Hepatic stellate cell (primary cell): ENCODE measurements at regions not wholly inside any gene's neighbourhood (a gene's known extent, or its start where the extent isn't known, plus 50 kb on each side); places are given as distances from the start of the nearest gene placed in this dataset.
"Not testable (repeated sequence)": the region's sequence is repeated elsewhere in the genome, so short reads cannot be mapped to it uniquely, and the experiment has no call there.

Experiments used
- DNase-seq: peaks from one replicate; pipeline ENCODE4 v3.0.0; 2011; ENCODE audit warnings: low spot score

DNA sequence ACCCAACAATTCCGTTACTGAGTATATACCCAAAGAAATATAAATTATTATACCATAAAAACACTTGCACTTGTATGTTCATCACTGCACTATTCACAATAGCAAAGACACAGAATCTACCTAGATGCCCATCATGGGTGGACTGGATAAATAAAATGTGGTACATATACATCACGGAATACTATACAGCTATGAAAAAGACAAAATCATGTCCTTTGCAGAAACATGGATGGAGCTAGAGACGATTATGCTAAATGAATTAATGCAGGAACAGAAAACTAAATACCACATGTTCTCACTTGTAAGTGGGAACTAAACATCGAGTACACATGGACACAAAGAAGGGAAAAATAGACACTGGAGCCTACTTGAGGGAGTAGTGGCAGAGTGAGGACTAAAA lies 185.3 kb downstream of the PYDC2 start:
- DNase-seq: no peak

DNA sequence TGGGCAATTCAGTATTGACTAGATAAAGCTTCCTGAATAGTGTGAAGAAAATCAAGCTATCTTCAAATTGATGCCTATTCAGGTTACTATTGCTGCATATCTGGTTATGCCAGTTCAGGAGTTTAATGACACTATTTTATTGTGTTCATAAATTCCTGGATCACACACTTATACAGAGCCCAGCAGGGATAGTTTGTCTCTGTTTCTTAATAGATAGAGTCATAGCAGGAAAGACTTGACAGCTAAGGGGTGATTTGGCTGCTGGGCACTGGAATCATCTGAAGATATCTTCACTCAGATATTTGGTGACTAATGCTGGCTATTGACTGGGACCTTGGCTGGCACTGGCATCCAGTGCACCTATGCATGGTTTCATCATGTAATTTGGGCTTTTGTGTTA lies 187.8 kb downstream of the PYDC2 start:
- DNase-seq: no peak

DNA sequence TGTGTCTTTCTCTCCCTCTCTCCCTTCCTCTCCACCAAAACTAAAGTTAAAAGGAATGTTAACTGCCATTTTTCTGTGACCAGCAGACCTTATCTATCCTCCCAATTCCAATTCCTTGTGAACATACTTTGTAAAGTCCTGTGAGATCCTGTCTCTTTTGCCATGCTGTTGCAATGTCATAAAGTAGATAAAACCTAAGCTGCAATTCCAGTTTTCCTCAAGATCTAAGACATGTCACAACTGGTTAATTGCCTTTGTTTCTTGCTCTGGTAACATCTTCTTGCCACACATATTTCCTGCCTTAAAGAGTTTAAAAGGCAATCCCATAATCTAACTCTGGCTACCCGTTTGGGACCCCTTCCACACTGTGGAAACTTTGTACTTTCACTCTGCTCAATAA lies 188.7 kb downstream of the PYDC2 start:
- no peak for DNase-seq

DNA sequence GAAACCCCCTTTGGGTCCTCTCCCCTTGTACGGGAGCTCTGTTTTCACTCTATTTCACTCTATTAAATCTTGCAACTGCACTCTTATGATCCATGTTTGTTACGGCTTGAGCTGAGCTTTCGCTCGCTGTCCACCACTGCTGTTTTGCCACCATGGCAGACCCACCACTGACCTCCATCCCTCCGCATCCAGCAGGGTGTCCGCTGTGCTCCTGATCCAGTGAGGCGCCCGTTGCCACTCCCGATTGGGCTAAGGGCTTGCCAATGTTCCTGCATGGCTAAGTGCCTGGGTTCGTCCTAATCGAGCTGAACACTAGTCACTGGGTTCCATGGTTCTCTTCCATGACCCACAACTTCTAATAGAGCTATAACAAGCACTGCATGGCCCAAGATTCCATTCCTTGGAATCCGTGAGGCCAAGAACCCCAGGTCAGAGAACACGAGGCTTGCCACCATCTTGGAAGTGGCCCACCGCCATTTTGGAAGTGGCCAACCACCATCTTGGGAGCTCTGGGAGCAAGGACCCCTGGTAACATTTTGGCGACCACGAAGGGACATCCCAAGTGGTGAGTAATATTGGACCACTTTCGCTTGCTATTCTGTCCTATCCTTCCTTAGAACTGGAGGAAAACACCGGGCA lies 197.9 kb downstream of the PYDC2 start:
- not testable (repeated sequence) for DNase-seq

DNA sequence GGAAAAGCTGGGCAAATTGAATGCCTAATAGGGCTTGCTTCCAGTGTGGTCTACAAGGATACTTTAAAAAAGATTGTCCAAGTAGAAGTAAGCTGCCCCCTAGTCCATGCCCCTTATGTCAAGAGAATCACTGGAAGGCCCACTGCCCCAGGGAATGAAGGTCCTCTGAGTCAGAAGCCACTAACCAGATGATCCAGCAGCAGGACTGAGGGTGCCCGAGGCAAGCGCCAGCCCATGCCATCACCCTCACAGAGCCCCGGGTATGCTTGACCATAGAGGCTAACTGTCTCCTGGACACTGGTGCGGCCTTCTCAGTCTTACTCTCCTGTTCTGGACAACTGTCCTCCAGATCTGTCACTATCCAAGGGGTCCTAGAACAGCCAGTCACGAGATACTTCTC lies 201.2 kb downstream of the PYDC2 start:
- DNase-seq: not testable (repeated sequence)

DNA sequence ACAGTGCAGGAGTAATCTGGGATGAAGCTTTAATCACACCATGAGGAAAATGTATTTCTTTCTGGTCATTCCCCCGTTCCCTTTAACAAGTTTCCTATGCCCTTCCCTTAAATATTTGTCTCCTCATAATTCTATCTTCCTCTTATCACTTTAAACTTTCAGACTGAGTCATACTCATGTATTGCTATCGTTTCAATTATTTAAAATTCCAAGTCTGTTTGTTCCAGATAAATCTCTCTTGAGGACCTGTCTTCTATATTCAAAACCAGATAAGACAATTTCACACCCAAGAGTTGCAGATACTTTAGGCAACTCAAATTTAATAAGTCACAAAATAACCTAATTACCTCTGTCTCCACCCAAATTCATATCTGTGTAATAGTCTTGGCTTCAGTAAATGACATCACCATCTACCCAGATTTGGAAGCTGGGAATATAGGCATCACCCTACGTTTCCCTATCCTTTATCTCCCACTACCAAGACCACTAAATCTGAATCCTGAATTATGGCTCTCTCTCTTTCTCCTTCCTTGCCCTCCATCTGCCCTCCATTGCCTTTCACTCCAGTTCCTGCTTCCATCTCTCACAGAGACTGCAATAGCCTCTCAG lies 220.1 kb downstream of the PYDC2 start:
- no peak for DNase-seq

DNA sequence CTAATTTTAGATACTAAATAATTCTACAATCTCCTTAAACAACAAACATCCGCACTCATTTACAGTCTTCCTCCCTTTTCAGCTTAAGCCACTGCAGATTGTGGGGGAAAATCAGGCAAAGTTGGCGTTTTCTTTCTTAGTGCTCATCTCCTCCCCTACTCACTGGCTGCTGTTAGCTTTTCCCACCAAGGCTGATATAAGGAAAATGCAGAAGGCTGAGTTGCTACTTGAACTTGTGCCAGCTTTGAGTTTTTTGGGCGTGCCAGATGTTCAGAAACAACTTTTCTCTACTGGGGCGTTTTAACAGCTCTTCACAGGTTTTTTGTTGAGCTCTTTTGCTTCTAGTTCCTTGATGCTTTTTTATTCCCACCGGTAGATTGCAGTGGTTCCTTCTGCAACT lies 222.0 kb downstream of the PYDC2 start:
- DNase-seq: no peak

DNA sequence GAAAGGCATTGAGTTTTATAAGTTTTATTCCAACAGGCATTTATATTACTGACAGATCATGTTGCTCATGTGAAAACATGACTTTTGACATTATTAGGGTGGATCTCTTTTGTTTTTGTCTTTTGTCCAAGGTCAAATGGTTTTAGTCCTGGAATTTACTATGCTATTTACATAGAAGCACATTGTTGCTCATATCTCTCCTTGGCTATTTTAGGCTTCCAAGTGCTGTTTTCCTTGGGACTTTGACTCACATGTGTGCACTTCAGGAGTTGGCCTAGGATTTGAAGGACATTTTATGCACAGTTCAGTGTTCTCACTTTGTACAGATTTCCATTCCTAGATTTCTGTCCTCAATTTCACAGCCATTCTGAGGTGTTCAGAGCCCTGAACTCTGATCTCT lies 225.7 kb downstream of the PYDC2 start:
- no peak for DNase-seq

DNA sequence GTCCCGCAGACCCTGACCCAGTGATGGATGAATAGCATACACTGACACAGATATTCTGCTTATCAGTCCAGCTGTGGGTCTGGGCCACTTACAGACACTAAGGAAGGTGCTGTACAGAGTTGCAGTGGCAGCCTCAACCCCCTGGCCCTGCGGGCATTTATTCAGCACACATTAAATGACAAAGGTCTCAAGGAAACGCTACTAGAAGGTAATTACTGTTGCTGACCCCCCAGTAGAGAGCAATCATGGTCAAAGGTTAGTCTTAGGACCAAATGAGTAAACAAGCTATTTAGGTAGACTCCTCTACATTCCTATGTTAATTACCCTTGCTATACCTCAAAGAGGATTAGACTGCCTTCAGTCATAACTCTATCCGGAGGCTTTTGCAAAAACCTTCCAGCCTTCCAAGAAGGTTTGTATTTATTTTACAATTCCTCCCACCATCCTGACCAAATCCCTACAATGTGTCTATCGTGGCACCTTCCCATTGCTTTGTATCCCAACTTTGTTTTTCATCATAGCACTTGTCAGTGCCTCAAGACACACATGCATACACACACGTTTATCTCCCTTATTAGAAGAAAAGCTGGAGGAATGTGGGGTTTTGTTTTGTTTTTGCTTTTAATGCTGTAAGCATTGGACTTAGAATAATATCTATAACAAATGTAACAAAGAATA lies 227.9 kb downstream of the PYDC2 start:
- DNase-seq: no peak

DNA sequence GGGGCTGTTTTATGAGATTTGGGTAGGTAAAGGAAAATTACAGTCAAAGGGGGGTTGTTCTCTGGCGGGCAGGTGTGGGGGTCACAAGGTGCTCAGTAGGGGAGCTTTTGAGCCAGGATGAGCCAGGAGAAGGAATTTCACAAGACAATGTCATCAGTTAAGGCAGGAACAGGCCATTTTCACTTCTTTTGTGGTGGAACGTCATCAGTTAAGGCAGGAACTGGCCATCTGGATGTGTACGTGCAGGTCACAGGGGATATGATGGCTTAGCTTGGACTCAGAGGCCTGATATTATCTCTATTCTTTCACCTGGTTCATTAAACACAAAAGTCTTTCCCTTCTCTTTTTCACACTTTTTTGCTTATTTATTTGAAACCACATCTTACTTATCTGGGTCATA lies 230.2 kb downstream of the PYDC2 start:
- not testable (repeated sequence) for DNase-seq

DNA sequence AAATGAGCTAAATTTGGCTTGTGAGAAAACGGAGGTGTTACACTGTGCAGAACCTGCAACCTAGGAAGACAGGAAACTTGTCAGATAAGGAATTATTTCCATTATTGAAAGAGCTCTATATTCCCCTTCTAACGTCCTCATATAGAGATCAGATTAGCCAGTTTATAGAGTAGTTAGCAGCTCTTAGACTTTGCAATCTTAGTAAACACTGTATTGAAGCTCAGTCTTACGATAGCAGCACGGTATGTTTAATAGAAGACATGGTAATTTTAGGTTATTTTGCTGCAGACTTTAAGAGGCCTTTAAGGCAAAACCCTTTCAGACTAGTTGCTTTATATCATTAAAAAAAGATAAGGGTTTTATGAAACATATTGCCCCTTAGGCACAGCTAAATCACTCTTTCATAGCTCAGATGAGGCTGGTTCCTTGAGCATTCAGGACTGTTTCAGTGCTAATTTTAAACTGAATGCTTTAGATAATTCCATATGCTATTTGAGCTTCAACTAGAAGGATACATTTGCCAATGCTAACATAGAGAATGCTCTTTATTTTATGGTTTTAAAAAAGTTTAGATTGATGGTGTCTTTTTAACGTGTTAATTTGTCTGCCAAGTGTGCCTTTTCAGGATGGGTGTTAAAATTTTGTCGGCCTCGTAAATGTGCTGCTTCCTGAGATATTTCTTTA lies 234.3 kb downstream of the PYDC2 start:
- no peak for DNase-seq

DNA sequence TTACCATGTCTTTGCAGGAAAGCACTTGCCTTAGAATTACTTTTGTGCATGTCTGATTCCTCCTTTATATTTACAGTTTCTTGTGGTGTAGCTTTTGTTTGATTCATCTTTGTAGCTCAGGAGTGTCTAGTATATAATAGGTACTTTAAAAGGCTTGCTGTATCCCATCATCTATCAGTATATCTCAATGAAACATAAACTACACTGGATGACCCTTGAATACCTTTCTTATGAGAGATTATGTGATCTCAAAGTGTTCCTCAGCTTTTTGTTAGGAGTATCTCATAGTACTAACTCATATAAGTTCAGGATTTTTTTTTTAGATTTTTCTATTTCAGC lies 234.8 kb downstream of the PYDC2 start:
- no peak for DNase-seq

DNA sequence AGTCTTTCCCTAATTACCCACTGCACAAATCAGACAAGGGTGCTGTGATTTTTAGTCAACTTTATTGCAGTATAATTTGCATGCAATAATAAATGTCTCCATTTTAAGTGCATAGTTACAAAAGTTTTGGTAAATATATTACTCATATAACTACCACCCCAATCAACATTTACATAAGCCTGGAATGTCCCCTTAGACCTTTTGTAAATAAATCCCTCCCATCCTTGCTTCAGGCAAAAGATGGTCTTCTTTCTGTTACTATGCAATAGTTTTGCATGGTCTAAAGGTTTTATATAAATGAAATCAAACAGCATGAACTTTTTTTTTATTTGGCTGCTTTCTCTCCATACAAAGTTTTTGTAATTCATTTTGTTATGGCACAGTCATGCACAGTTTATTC lies 235.4 kb downstream of the PYDC2 start:
- DNase-seq: no peak

DNA sequence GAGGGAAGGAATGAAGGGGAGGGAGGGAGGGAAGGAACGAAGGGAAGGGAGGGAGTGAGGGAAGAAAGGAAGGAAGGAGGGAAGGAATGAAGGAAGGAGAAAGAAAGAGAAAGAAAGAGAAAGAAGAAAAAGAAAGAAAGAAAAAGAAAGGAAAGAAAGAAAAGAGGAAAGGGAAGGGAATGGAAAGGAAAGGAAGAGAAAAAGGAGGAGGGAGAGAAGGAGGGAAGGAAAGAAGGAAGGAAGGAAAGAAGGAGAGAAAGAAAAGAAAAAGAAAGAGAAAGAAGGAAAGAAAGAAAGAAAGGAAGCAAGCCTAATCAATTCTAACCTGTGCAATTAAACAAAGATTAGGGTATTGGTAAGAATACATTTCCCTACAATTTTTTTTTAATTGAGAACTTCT lies 238.6 kb downstream of the PYDC2 start:
- DNase-seq: no peak

DNA sequence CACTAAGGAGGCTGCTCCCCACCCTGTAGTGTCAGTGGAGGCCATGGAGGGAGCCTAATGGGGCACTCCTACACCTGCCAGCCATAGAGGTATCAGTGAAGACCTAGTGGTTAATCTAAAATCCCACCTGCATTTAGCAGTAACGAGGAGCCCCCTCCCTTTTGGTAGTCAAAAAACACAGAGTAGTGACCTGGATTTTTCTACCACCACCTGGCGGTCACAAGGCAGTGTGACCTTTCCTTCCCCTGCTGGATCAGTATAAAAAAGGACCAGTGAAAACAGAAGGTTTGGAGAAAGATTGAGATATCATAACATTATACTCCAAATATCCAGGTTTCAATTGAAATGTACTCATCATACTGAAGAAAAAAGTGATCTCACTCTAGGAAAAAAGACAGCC lies 241.2 kb downstream of the PYDC2 start:
- DNase-seq: no peak

DNA sequence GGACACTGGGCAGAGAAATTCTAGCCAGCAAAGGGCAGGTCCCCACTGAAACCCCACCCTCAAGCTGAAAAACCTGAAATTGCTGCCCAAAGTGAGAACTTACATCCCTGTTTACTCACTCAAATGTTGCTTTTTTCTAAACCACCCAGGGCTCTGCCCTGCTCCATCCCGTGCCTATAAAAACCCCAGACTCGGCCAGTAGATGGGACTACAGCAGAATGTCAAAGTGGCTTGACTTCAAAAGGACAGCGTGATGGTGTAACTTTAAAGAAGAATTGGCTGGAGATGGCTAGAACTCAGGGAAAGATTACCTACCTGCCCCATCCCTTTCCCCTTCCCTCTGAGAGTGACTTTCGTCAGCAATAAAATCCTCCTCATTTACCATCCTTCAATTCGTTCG lies 246.9 kb downstream of the PYDC2 start:
- no peak for DNase-seq

DNA sequence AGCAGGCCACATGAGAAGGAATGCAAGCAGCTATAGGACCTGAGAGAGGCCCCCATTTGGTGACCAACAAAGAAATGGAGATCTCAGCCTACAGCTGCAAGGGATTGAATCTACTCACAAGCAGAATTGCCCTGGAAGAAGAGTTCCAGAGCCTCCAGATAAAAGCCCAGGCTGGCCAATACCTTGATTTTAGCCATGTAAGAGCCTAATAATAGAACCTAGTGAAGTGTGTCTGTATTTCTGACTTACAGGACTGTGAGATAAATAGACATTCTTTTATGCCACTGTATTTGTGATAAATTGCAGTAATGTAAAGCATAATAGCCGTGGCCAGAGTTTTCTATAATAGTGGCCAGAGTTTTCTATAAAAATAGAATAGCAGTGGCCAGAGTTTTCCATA lies 254.6 kb downstream of the PYDC2 start:
- no peak for DNase-seq

DNA sequence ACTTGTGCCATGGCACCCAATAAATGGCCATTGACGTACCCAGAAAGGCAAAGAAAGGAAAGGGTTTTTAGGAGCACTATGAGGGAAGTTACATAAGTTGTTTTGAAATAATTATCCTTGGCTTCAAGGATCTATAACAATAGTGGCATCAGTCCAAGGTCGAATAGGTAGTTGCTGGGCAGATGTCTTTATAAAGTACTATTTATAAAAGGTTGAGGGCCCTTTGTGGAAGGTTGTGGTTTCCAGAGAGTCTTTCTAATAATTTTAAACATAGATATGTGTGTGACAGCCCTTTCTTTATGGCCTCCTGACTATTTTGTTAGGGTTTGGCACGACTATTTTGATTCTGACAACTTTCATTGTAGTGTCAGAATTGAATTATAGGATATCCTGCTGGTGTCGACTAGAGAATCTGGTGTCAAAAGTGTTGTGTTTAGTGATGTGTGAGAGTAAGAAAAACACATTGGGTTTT lies 260.5 kb downstream of the PYDC2 start:
- DNase-seq: no peak

DNA sequence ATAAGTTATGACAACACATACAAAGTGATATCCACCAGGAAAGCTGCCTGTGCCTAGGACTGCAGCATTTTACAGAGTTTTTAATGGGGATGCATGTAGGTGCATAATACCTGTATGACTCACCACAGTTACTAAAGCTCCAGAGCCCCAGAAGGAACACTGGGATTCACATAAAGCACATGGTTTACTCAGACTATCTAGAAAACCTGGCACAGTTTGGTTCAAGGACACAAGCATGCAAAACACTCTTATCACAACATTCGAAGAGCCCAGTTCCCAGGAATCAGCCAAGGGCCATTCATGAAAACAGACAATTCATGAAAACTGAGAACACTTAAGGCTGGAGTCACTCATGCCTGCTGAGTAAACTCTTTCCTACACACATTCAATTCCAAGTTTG lies 261.0 kb downstream of the PYDC2 start:
- DNase-seq: no peak

DNA sequence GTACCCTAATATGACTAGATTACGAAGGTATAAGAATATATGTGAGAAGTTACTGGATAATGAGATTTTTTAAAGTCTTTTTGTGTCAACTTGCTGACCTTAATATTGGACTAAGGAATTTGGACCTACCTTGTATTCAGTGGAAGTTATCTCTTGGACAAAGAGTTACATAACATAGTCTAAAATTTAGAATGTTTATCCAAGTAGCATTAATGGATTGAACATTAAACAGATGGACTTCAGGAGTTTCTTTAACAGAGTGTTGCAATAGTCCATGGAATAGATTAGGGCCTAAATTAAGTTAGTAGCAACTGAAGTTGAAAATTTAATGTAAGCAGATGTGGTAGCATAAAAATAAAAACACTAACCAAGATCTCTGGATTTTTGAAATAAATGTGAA lies 266.4 kb downstream of the PYDC2 start:
- no peak for DNase-seq

DNA sequence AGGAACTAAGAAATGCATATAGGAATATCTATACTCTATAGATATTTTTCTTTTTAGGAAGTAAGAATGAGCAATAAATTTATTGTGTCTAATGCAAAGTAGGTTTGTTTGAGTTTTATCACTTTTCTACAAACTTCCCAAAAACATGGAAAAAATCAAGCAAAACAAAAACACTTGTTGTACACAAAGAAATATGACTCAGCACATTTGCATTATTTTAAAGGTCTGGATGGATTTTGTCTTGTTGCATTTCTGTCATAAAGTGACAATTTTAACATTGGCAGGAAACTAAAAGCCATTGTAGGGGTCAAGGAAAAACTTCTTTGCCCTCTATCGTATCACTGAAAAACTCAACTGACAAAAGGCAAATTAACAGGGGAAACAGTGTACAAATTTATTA lies 267.2 kb downstream of the PYDC2 start:
- DNase-seq: no peak

DNA sequence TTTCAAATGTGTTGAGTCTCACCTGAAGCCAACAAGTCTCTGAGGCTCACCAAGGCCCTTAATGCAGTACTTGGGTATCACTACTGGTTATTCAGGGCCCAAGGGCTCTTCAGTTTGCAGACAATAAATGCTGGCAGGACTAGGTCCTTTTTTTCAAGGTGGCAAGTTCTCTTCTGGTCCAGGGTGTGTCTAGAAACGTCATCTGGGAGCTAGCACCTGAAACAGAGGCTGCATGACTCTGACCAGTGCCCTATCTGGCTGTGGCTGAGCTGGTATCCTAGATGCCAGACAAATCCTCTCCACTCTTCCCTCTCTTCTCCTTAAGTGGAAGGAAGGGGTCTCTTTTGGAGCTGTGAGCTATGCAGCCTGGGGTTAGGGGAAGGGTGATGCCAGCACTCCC lies 276.8 kb downstream of the PYDC2 start:
- DNase-seq: no peak

DNA sequence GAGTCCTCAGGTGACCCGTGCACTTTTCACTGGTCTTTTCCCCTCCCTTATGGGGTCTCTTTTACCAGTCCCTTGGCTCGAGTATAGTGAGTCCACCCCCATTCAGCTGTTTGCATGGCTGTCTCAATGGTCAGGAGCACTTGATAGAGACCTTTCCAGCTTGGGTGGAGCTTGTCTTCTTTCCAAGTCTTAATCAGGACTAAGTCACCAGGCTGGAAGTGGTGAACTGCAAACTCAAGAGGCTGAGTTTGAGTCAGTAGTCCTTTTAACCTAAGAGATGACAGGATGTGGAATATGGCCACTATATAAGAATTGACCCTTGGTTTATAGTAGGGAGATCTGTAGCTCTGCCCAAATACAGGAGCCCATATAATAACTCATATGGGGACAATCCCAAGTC lies 279.7 kb downstream of the PYDC2 start:
- no peak for DNase-seq
